ENCODE measurements at regions not wholly inside any gene's neighbourhood (a gene's known extent, or its start where the extent isn't known, plus 50 kb on each side); places are given as distances from the start of the nearest gene placed in this dataset.

DNA sequence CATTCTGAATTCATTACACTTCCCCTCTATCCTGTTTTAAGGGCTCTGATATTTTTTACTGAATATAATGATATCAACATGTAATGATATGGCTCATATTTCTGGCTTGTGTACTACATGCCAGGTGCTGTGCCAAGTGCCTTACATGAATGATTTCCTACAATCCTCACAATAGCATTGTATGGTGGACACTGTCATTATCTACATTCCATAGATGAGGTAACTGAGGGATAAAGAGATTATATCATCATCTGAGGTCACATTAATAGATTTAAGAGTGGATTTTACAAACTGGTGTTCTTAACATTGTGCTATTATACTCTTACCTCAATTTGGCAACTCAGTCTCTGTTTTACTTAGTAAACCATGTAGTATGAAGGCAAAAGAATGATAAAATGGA is 502.0 kb downstream of the LIG4 start:
- TF ChIP-seq, protein P1, sequence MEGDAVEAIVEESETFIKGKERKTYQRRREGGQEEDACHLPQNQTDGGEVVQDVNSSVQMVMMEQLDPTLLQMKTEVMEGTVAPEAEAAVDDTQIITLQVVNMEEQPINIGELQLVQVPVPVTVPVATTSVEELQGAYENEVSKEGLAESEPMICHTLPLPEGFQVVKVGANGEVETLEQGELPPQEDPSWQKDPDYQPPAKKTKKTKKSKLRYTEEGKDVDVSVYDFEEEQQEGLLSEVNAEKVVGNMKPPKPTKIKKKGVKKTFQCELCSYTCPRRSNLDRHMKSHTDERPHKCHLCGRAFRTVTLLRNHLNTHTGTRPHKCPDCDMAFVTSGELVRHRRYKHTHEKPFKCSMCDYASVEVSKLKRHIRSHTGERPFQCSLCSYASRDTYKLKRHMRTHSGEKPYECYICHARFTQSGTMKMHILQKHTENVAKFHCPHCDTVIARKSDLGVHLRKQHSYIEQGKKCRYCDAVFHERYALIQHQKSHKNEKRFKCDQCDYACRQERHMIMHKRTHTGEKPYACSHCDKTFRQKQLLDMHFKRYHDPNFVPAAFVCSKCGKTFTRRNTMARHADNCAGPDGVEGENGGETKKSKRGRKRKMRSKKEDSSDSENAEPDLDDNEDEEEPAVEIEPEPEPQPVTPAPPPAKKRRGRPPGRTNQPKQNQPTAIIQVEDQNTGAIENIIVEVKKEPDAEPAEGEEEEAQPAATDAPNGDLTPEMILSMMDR (conservative IDR thresholded peaks at IDR 0.05), result no peak
- Mint-ChIP-seq H3K4me3 (no peak overlapping the region), H3K27me3 (ENCODE audit: low read depth) (no peaks in the 10 kb centered on the region), H3K9me3 (no peaks in the 10 kb centered on the region), H3K4me1 (peaks cover 9% of the 10 kb centered on the region), H3K36me3 (ENCODE audit: low read depth) (no peaks in the 10 kb centered on the region), H3K27ac (ENCODE audit: unreplicated experiment) (no peak overlapping the region)
- DNase-seq (ENCODE audit: low read depth, low spot score), result no peak

DNA sequence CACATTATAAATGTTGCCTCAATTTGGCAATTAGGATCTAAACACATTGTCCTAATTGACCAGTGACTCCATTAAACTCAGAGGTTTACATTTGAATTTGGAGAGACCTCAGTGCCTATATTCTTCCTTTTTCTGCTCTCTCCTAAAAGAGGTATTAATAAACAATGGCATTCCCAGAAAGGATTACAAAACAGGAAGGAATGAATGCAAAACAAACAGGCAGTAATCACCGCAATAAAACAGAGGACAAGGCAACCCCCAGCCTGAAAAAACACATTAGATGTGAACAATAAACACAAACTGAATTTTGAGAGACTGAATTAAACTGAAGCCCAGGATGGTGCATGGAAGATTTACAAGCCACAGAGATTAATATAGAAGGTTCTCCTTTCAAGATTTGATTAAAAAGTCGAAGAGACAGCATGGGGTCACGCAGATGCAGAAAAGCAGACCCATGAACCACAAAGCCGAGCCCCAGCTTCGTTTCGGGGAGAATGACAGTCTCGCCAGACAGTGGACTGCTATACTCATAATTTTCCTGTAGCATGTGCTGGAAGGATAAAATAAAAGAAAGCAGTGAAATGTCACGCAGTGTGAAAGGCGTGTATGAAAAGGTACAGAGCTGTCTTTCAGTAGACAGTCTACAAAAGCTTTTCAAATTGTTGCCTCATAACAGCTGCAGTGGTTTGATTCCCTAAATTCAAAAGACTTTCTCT is 503.0 kb downstream of the LIG4 start:
- no peak for DNase-seq (ENCODE audit: low read depth, low spot score)
- TF ChIP-seq, protein P1 (conservative IDR thresholded peaks at IDR 0.05), result no peak
- Mint-ChIP-seq H3K4me1 (peaks cover 9% of the 10 kb centered on the region), H3K9me3 (no peaks in the 10 kb centered on the region), H3K4me3 (no peak overlapping the region), H3K27ac (ENCODE audit: unreplicated experiment) (no peak overlapping the region), H3K27me3 (ENCODE audit: low read depth) (no peaks in the 10 kb centered on the region), H3K36me3 (ENCODE audit: low read depth) (no peaks in the 10 kb centered on the region)

DNA sequence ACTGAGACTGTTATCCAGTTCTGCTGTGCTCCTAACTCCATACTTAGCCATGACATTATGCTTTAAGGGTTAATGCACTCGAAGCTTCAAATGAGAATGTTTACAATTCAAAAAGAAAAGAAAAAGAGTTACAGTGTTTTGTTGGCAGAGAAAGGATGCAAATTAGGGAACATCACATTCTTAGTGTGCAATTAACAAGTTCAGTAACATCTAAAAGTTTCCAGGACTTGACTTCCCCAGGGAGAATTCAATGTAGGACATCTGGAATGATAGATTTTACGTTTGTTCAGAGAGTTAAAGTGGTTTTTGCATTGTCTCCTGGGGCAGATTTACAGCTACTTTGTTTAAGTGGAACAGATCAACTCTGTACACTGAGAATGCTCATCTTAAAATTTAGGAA is 525.2 kb downstream of the LIG4 start:
- Mint-ChIP-seq H3K27ac (ENCODE audit: unreplicated experiment) (no peak overlapping the region), H3K36me3 (ENCODE audit: low read depth) (no peaks in the 10 kb centered on the region), H3K4me1 (no peaks in the 10 kb centered on the region), H3K27me3 (ENCODE audit: low read depth) (no peaks in the 10 kb centered on the region), H3K9me3 (peaks cover 4% of the 10 kb centered on the region), H3K4me3 (no peak overlapping the region)
- TF ChIP-seq, protein P1 (conservative IDR thresholded peaks at IDR 0.05), result no peak
- no peak for DNase-seq (ENCODE audit: low read depth, low spot score)

DNA sequence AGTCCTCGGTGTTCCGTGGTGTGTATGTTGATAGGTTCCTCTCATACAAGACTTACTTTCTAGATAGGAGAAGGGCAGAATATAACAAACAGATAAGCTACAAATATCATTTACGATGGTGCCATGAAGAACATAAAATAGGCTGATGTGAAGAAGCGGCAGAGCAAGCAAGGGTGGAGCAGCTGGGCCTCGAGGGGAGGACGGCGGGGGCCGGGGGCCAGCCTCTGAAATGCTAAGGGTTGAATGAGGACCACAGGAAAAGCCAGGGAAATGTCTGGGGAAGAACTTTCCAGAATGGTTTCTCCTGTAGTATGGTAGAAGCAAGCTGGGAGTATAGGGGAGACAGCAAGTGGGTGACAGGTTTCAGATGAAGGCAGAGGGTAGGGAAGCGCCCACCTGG is 529.5 kb downstream of the LIG4 start:
- Mint-ChIP-seq H3K4me1 (no peaks in the 10 kb centered on the region), H3K36me3 (ENCODE audit: low read depth) (no peaks in the 10 kb centered on the region), H3K27me3 (ENCODE audit: low read depth) (no peaks in the 10 kb centered on the region), H3K27ac (ENCODE audit: unreplicated experiment) (no peak overlapping the region), H3K4me3 (no peak overlapping the region), H3K9me3 (peaks cover 4% of the 10 kb centered on the region)
- DNase-seq (ENCODE audit: low read depth, low spot score), result no peak
- TF ChIP-seq, protein P1 (conservative IDR thresholded peaks at IDR 0.05), result no peak

DNA sequence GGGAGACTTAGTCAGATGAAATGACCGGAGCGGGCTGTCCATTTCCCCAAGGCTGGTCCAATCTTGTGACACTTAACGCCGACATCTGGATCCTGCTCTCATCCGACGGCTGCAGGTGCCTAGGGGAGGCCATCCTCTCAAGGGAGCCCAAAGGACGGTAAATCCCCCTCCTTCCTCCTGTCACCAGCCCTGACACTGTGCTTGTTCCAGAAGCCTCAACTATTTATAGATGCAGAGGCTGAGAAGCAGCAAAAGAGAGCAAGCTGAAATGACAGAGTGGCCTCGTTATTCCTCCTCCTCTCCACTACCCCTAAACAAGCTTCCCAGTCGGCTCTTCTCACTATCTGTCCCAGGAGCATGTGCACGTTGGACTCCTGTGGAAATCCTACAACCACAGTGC is 533.7 kb downstream of the LIG4 start:
- H3K4me3 Mint-ChIP-seq, result no peak overlapping the region
- peaks cover 2% of the 10 kb centered on the region for H3K9me3 Mint-ChIP-seq
- no peak for DNase-seq (ENCODE audit: low read depth, low spot score)
- TF ChIP-seq, protein P1 (conservative IDR thresholded peaks at IDR 0.05), result no peak
- no peaks in the 10 kb centered on the region for H3K27me3 Mint-ChIP-seq (ENCODE audit: low read depth)
- no peaks in the 10 kb centered on the region for H3K36me3 Mint-ChIP-seq (ENCODE audit: low read depth)
- H3K27ac Mint-ChIP-seq (ENCODE audit: unreplicated experiment), result no peak overlapping the region
- H3K4me1 Mint-ChIP-seq, result no peaks in the 10 kb centered on the region

Data from neural crest cell (in vitro differentiated cells).